Neural progenitor cell (in vitro differentiated cells): ENCODE measurements at regions not wholly inside any gene's neighbourhood (a gene's known extent, or its start where the extent isn't known, plus 50 kb on each side); places are given as distances from the start of the nearest gene placed in this dataset.

Experiments
- DNase-seq: peaks from one replicate; pipeline ENCODE4 v3.0.0-alpha.2; 2016; ENCODE audit warnings: low spot score
- H2AFZ ChIP-seq: fragments of 200-600 bp; sonication (generic); replicated peaks from 2 replicates; pipeline ENCODE4 v1.6.1; 2016; ENCODE audit warnings: antibody characterized with exemption
- H3F3A ChIP-seq: fragments of 200-600 bp; sonication (generic); 2 replicates; pipeline ENCODE4 v1.6.1; 2016; ENCODE audit warnings: antibody characterized with exemption, low read depth
- H3K27ac ChIP-seq: fragments of 200-600 bp; sonication (generic); 2 replicates; pipeline ENCODE4 v1.5.1; 2016; ENCODE audit warnings: mild to moderate bottlenecking
- H3K27me3 ChIP-seq: fragments of 200-600 bp; sonication (generic); 2 replicates; pipeline ENCODE4 v1.6.1; 2016; ENCODE audit warnings: mild to moderate bottlenecking, moderate library complexity
- H3K36me3 ChIP-seq: fragments of 200-600 bp; sonication (generic); 2 replicates; pipeline ENCODE4 v1.5.1; 2016
- H3K4me1 ChIP-seq: fragments of 200-600 bp; sonication (generic); 2 replicates; pipeline ENCODE4 v1.6.1; 2016; ENCODE audit warnings: mixed run types
- H3K4me2 ChIP-seq: fragments of 200-600 bp; sonication (generic); 2 replicates; pipeline ENCODE4 v1.6.1; 2016
- H3K4me3 ChIP-seq: fragments of 200-600 bp; sonication (generic); 2 replicates; pipeline ENCODE4 v1.5.1; 2016
- H3K79me2 ChIP-seq: fragments of 200-600 bp; sonication (generic); 2 replicates; pipeline ENCODE4 v1.6.1; 2016; ENCODE audit warnings: low read depth
- H3K9ac ChIP-seq: fragments of 200-600 bp; sonication (generic); 2 replicates; pipeline ENCODE4 v1.6.1; 2016
- H3K9me3 ChIP-seq: fragments of 200-600 bp; sonication (generic); 2 replicates; pipeline ENCODE4 v1.5.1; 2016; ENCODE audit warnings: low read depth
- H4K20me1 ChIP-seq: fragments of 200-600 bp; sonication (generic); 2 replicates; pipeline ENCODE4 v1.6.1; 2016; ENCODE audit warnings: low read depth
- H3K27ac Mint-ChIP-seq: 3 replicates; pipeline ENCODE4 v1.8.0; 2021; ENCODE audit warnings: mixed read lengths
- H3K27me3 Mint-ChIP-seq: 2 replicates; pipeline ENCODE4 v1.8.0; 2022; ENCODE audit warnings: low read depth, mild to moderate bottlenecking, inconsistent platforms, moderate library complexity, mixed read lengths; ENCODE audit not compliant: insufficient read depth
- H3K36me3 Mint-ChIP-seq: 3 replicates; pipeline ENCODE4 v1.8.0; 2021; ENCODE audit warnings: mixed read lengths
- H3K4me1 Mint-ChIP-seq: 3 replicates; pipeline ENCODE4 v1.8.0; 2021; ENCODE audit warnings: mixed read lengths
- H3K4me3 Mint-ChIP-seq: 3 replicates; pipeline ENCODE4 v1.8.0; 2021; ENCODE audit warnings: mild to moderate bottlenecking, moderate library complexity, mixed read lengths
- H3K9me3 Mint-ChIP-seq: 3 replicates; pipeline ENCODE4 v1.8.0; 2020; ENCODE audit warnings: mixed read lengths
- EZH2 ChIP-seq: fragments of 200-600 bp; sonication (generic); IDR thresholded peaks from 2 replicates; pipeline ENCODE4 v1.6.1; 2017; ENCODE audit warnings: antibody characterized with exemption, mild to moderate bottlenecking, moderate library complexity
- EZH2phosphoT487 ChIP-seq: fragments of 200-600 bp; sonication (generic); IDR thresholded peaks from 2 replicates; pipeline ENCODE4 v1.6.1; 2017; ENCODE audit warnings: antibody characterized with exemption
- TF ChIP-seq, protein P1 (sequence below): fragments of 200-600 bp; sonication (generic); IDR thresholded peaks from 2 replicates; pipeline ENCODE4 v1.5.1; 2017; ENCODE audit warnings: antibody characterized with exemption, mild to moderate bottlenecking

DNA sequence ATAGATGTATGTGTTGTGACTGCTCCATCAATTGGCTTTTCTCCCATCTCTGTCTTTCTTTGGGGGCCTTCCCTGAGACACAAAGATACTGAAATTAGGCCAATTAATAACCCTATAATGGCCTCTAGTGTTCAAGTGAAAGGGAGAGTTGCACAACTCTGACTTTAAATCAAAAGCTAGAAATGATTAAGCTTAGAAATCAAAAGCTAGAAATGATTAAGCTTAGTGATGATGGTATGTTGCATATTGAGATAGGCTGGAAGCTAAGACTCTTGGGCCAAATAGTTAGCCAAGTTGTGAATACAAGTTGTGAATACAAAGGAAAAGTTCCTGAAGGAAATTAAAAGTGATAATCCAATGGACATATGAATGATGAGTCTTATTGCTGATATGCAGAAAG, 452.9 kb upstream of the AGA start:
- Histone ChIP-seq H3K9me3 (no peaks in the 10 kb centered on the region), H3K9ac (no peak overlapping the region), H2AFZ (no peak overlapping the region), H3K4me1 (no peaks in the 10 kb centered on the region), H3K79me2 (no peaks in the 10 kb centered on the region), H4K20me1 (no peaks in the 10 kb centered on the region), H3F3A (no peaks in the 10 kb centered on the region), H3K36me3 (no peaks in the 10 kb centered on the region), H3K27ac (no peak overlapping the region), H3K4me3 (no peak overlapping the region), H3K27me3 (no peaks in the 10 kb centered on the region), H3K4me2 (no peak overlapping the region)
- no peak for DNase-seq
- Mint-ChIP-seq H3K4me1 (no peaks in the 10 kb centered on the region), H3K27me3 (no peaks in the 10 kb centered on the region), H3K36me3 (no peaks in the 10 kb centered on the region), H3K4me3 (no peak overlapping the region), H3K27ac (no peak overlapping the region), H3K9me3 (no peaks in the 10 kb centered on the region)
- TF ChIP-seq, protein P1, sequence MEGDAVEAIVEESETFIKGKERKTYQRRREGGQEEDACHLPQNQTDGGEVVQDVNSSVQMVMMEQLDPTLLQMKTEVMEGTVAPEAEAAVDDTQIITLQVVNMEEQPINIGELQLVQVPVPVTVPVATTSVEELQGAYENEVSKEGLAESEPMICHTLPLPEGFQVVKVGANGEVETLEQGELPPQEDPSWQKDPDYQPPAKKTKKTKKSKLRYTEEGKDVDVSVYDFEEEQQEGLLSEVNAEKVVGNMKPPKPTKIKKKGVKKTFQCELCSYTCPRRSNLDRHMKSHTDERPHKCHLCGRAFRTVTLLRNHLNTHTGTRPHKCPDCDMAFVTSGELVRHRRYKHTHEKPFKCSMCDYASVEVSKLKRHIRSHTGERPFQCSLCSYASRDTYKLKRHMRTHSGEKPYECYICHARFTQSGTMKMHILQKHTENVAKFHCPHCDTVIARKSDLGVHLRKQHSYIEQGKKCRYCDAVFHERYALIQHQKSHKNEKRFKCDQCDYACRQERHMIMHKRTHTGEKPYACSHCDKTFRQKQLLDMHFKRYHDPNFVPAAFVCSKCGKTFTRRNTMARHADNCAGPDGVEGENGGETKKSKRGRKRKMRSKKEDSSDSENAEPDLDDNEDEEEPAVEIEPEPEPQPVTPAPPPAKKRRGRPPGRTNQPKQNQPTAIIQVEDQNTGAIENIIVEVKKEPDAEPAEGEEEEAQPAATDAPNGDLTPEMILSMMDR: no peak
- TF ChIP-seq EZH2phosphoT487 (no peak), EZH2 (no peak)

DNA sequence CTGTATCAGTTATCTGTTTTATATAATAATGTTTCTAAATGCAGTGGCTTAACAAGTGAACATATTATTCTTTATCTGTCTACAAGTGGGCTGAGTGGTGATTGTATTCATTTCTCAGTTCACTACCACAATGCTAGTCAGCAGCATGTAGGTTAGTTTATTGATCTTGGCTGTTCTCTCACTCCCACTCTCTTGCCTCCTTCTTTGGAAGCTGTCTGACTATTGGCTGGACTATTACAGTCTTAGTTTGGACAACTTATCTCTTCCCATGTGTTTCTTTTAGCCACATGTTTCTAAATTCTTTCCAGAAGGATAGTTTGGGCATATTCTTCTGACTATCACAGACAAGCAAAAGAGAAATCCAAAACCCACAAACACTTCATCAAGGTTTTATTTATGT, 459.5 kb upstream of the AGA start:
- no peaks in the 10 kb centered on the region for H3K27me3 ChIP-seq
- no peak overlapping the region for H3K4me3 ChIP-seq
- H3K4me1 ChIP-seq: no peaks in the 10 kb centered on the region
- no peaks in the 10 kb centered on the region for H3K4me1 Mint-ChIP-seq
- H3K79me2 ChIP-seq: no peaks in the 10 kb centered on the region
- no peaks in the 10 kb centered on the region for H3K36me3 ChIP-seq
- H3F3A ChIP-seq: no peaks in the 10 kb centered on the region
- no peaks in the 10 kb centered on the region for H3K9me3 ChIP-seq
- no peaks in the 10 kb centered on the region for H3K9me3 Mint-ChIP-seq
- TF ChIP-seq EZH2phosphoT487 (no peak), EZH2 (no peak)
- TF ChIP-seq, protein P1: no peak
- no peak overlapping the region for H2AFZ ChIP-seq
- no peak overlapping the region for H3K9ac ChIP-seq
- no peaks in the 10 kb centered on the region for H4K20me1 ChIP-seq
- no peak overlapping the region for H3K27ac Mint-ChIP-seq
- no peak overlapping the region for H3K4me3 Mint-ChIP-seq
- H3K27ac ChIP-seq: no peak overlapping the region
- no peak overlapping the region for H3K4me2 ChIP-seq
- no peaks in the 10 kb centered on the region for H3K27me3 Mint-ChIP-seq
- no peak for DNase-seq
- no peaks in the 10 kb centered on the region for H3K36me3 Mint-ChIP-seq

DNA sequence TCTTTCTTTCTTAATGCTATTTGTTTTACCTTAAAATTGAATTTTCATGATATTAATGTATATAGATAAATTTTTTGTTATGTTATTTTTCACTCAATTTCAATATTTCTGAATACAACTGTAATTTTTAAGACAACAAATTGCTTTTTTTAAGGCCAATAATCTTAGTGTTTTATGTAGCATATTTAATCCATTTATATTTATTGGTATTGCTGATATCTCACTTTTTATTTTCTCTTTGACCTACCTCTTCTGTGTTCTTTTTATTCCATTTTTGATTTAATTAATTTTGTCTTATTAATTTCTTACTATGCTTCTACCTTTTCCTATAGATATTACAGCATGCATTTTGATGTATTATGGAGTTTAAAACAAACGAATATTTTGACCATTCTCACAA, 460.1 kb upstream of the AGA start:
- Histone ChIP-seq H4K20me1 (no peaks in the 10 kb centered on the region), H3F3A (no peaks in the 10 kb centered on the region), H3K9me3 (no peaks in the 10 kb centered on the region), H3K4me1 (no peaks in the 10 kb centered on the region), H3K4me2 (no peak overlapping the region), H3K27ac (no peak overlapping the region), H3K9ac (no peak overlapping the region), H3K79me2 (no peaks in the 10 kb centered on the region), H3K27me3 (no peaks in the 10 kb centered on the region), H3K36me3 (no peaks in the 10 kb centered on the region), H2AFZ (no peak overlapping the region), H3K4me3 (no peak overlapping the region)
- DNase-seq: no peak
- TF ChIP-seq EZH2 (no peak), EZH2phosphoT487 (no peak)
- TF ChIP-seq, protein P1: no peak
- Mint-ChIP-seq H3K4me1 (no peaks in the 10 kb centered on the region), H3K4me3 (no peak overlapping the region), H3K36me3 (no peaks in the 10 kb centered on the region), H3K27ac (no peak overlapping the region), H3K27me3 (no peaks in the 10 kb centered on the region), H3K9me3 (no peaks in the 10 kb centered on the region)
